ENCODE measurements at regions not wholly inside any gene's neighbourhood (a gene's known extent, or its start where the extent isn't known, plus 50 kb on each side); places are given as distances from the start of the nearest gene placed in this dataset.

DNA sequence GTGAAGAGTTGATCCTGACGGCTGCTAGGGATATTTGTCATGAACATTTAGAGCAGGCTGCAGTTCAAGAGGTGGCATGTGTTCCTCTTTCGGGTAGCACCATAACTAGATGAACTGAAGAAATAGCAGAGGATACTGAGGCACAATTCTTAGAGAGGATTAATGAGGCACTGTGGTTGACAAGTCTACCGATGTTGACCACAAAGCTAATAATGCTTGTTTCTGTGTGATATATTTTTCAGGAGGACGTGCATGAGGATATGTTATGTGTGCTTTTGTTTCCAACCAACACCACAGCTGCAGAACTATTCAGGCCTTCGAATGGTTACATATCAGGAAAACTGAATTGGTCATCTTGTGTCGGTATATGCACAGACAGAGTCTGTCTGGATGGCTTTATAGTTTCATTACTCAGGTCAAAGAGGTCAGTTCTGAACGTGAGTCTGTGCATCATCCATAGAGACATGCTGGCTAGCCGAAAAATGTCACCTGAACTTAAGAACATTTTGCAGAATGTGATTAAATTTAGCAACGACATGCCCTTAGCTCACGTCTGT lies 210.1 kb upstream of the IRS2 start:
- Mint-ChIP-seq H3K36me3 (ENCODE audit: low read depth) (no peaks in the 10 kb centered on the region), H3K9me3 (no peaks in the 10 kb centered on the region), H3K4me1 (peaks cover 11% of the 10 kb centered on the region), H3K4me3 (no peak overlapping the region), H3K27me3 (ENCODE audit: low read depth) (no peaks in the 10 kb centered on the region), H3K27ac (no peak overlapping the region)
- TF ChIP-seq, protein P1, sequence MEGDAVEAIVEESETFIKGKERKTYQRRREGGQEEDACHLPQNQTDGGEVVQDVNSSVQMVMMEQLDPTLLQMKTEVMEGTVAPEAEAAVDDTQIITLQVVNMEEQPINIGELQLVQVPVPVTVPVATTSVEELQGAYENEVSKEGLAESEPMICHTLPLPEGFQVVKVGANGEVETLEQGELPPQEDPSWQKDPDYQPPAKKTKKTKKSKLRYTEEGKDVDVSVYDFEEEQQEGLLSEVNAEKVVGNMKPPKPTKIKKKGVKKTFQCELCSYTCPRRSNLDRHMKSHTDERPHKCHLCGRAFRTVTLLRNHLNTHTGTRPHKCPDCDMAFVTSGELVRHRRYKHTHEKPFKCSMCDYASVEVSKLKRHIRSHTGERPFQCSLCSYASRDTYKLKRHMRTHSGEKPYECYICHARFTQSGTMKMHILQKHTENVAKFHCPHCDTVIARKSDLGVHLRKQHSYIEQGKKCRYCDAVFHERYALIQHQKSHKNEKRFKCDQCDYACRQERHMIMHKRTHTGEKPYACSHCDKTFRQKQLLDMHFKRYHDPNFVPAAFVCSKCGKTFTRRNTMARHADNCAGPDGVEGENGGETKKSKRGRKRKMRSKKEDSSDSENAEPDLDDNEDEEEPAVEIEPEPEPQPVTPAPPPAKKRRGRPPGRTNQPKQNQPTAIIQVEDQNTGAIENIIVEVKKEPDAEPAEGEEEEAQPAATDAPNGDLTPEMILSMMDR (IDR thresholded peaks at IDR 0.05; ENCODE audit: unreplicated experiment in 3 of 3): no peak

- TF ChIP-seq, protein P1 (IDR thresholded peaks at IDR 0.05; ENCODE audit: unreplicated experiment in 3 of 3): no peak
- Mint-ChIP-seq H3K4me1 (peaks cover 11% of the 10 kb centered on the region), H3K27me3 (ENCODE audit: low read depth) (no peaks in the 10 kb centered on the region), H3K4me3 (no peak overlapping the region), H3K9me3 (no peaks in the 10 kb centered on the region), H3K36me3 (ENCODE audit: low read depth) (no peaks in the 10 kb centered on the region), H3K27ac (no peak overlapping the region)
Observed at GRCh38 chr13:109995578-109995977, 209.2 kb upstream of the IRS2 start.

DNA sequence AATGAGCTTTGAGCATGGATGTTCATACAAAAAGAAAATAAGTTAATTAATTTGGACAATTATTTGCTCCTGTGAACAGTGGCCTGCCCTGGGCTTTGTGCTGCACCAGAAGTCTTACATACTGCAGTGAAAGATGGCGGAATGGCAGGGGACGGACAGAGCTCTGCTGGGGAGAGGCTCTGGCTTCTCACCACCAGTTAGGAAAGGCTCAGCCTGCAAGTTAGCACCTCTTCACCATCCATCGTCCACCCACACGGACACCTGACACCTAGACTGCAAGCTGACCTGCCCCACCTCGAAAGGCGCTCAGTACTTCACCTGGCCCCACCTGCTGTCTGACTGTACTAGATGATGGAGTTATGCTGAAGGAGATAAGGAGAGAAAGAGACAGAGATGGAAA lies 203.9 kb upstream of the IRS2 start:
- no peak overlapping the region for H3K4me3 Mint-ChIP-seq
- TF ChIP-seq, protein P1 (IDR thresholded peaks at IDR 0.05; ENCODE audit: unreplicated experiment in 3 of 3): no peak
- no peaks in the 10 kb centered on the region for H3K4me1 Mint-ChIP-seq
- no peak overlapping the region for H3K27ac Mint-ChIP-seq
- peaks cover 4% of the 10 kb centered on the region for H3K27me3 Mint-ChIP-seq (ENCODE audit: low read depth)
- H3K36me3 Mint-ChIP-seq (ENCODE audit: low read depth): no peaks in the 10 kb centered on the region
- H3K9me3 Mint-ChIP-seq: no peaks in the 10 kb centered on the region

GRCh38 chr13:109989686-109990085 lies 203.3 kb upstream of the IRS2 start:
- Mint-ChIP-seq H3K27ac (no peak overlapping the region), H3K9me3 (no peaks in the 10 kb centered on the region), H3K4me3 (no peak overlapping the region), H3K36me3 (ENCODE audit: low read depth) (no peaks in the 10 kb centered on the region), H3K27me3 (ENCODE audit: low read depth) (peaks cover 4% of the 10 kb centered on the region), H3K4me1 (no peaks in the 10 kb centered on the region)
- TF ChIP-seq, protein P1 (IDR thresholded peaks at IDR 0.05; ENCODE audit: unreplicated experiment in 3 of 3): no peak

GRCh38 chr13:109989155-109989554 lies 202.8 kb upstream of the IRS2 start:
- no peak overlapping the region for H3K27ac Mint-ChIP-seq
- TF ChIP-seq, protein P1 (IDR thresholded peaks at IDR 0.05; ENCODE audit: unreplicated experiment in 3 of 3): no peak
- peaks cover 4% of the 10 kb centered on the region for H3K27me3 Mint-ChIP-seq (ENCODE audit: low read depth)
- H3K4me1 Mint-ChIP-seq: no peaks in the 10 kb centered on the region
- no peak overlapping the region for H3K4me3 Mint-ChIP-seq
- no peaks in the 10 kb centered on the region for H3K9me3 Mint-ChIP-seq
- no peaks in the 10 kb centered on the region for H3K36me3 Mint-ChIP-seq (ENCODE audit: low read depth)

GRCh38 chr13:109986851-109987250 lies 200.5 kb upstream of the IRS2 start:
- H3K27me3 Mint-ChIP-seq (ENCODE audit: low read depth): peaks cover 4% of the 10 kb centered on the region
- H3K4me3 Mint-ChIP-seq: no peak overlapping the region
- H3K27ac Mint-ChIP-seq: no peak overlapping the region
- TF ChIP-seq, protein P1 (IDR thresholded peaks at IDR 0.05; ENCODE audit: unreplicated experiment in 3 of 3): no peak
- H3K9me3 Mint-ChIP-seq: no peaks in the 10 kb centered on the region
- H3K4me1 Mint-ChIP-seq: peaks cover 4% of the 10 kb centered on the region
- no peaks in the 10 kb centered on the region for H3K36me3 Mint-ChIP-seq (ENCODE audit: low read depth)

All from nephron (organoid).